SU-DHL-6 (cell line): ENCODE measurements at regions not wholly inside any gene's neighbourhood (a gene's known extent, or its start where the extent isn't known, plus 50 kb on each side); places are given as distances from the start of the nearest gene placed in this dataset.

Experiments used
- H2AFZ ChIP-seq: fragments of 200-600 bp; sonication (generic); 2 replicates; pipeline ENCODE4 v1.6.1; 2014; ENCODE audit warnings: low read depth, mild to moderate bottlenecking, moderate library complexity, mixed read lengths, antibody characterized with exemption, low read length; ENCODE audit not compliant: severe bottlenecking
- H3F3A ChIP-seq: fragments of 200-600 bp; shearing (Covaris generic); 2 replicates; pipeline ENCODE4 v1.6.0; 2016; ENCODE audit warnings: antibody characterized with exemption, mild to moderate bottlenecking; ENCODE audit not compliant: insufficient read depth
- H3K27ac ChIP-seq: fragments of 200-600 bp; sonication (generic); 2 replicates; pipeline ENCODE4 v1.5.1; 2016; ENCODE audit warnings: low read depth, mild to moderate bottlenecking, low read length, moderate library complexity, mixed read lengths
- H3K27me3 ChIP-seq: fragments of 200-600 bp; sonication (generic), shearing (Covaris generic); 2 replicates; pipeline ENCODE4 v1.6.0; 2014; ENCODE audit warnings: mild to moderate bottlenecking, low read length
- H3K36me3 ChIP-seq: fragments of 200-600 bp; sonication (generic); 2 replicates; pipeline ENCODE4 v1.6.1; 2014; ENCODE audit warnings: mild to moderate bottlenecking, low read length, mixed read lengths
- H3K4me2 ChIP-seq: fragments of 300-600, 200-600 bp; shearing (Covaris generic), sonication (generic); 2 replicates; pipeline ENCODE4 v1.6.0; 2014; ENCODE audit warnings: low read length, low read depth, mild to moderate bottlenecking; ENCODE audit not compliant: poor library complexity, severe bottlenecking
- H3K4me3 ChIP-seq: fragments of 200-600 bp; sonication (generic); 2 replicates; pipeline ENCODE4 v1.5.1; 2014; ENCODE audit warnings: antibody characterized with exemption, low read length, mild to moderate bottlenecking, mixed read lengths; ENCODE audit not compliant: insufficient read depth, poor library complexity, severe bottlenecking
- H3K79me2 ChIP-seq: fragments of 200-600 bp; sonication (generic); 2 replicates; pipeline ENCODE4 v1.6.1; 2014; ENCODE audit warnings: mild to moderate bottlenecking, low read length, moderate library complexity; ENCODE audit not compliant: insufficient read depth
- H3K9ac ChIP-seq: fragments of 200-600 bp; sonication (generic); 2 replicates; pipeline ENCODE4 v1.7.0; 2014; ENCODE audit warnings: mild to moderate bottlenecking, low read length
- H3K9me2 ChIP-seq: fragments of 200-600 bp; sonication (generic); replicated peaks from 2 replicates; pipeline ENCODE4 v1.6.1; 2014; ENCODE audit warnings: low read length; ENCODE audit not compliant: insufficient read depth
- H3K9me3 ChIP-seq: fragments of 200-600 bp; sonication (generic); 2 replicates; pipeline ENCODE4 v1.6.1; 2014; ENCODE audit warnings: low read length, mixed read lengths; ENCODE audit not compliant: insufficient read depth
- H4K20me1 ChIP-seq: fragments of 200-600 bp; sonication (generic); 2 replicates; pipeline ENCODE4 v1.6.1; 2014; ENCODE audit warnings: low read depth, mild to moderate bottlenecking, antibody characterized with exemption, low read length, moderate library complexity, mixed read lengths
- EZH2phosphoT487 ChIP-seq: fragments of 200-600 bp; sonication (generic), shearing (Covaris generic); conservative IDR thresholded peaks from 2 replicates; pipeline ENCODE4 v1.6.1; 2018; ENCODE audit warnings: mild to moderate bottlenecking, antibody characterized with exemption, low read length, moderate library complexity, mixed read lengths
- TF ChIP-seq, protein P1 (sequence below): fragments of 200-600 bp; sonication (generic); IDR thresholded peaks from one replicate; pipeline ENCODE4 v1.5.1; 2017; ENCODE audit warnings: antibody characterized with exemption, mild to moderate bottlenecking, low read length, moderate library complexity; ENCODE audit not compliant: insufficient read depth, poor library complexity, severe bottlenecking

GRCh38 chr11:116449522-116449921, 323.3 kb downstream of the BUD13 start:
- H3K79me2 ChIP-seq: no peaks in the 10 kb centered on the region
- H3K36me3 ChIP-seq: no peaks in the 10 kb centered on the region
- no peak for TF ChIP-seq EZH2phosphoT487
- TF ChIP-seq, protein P1, sequence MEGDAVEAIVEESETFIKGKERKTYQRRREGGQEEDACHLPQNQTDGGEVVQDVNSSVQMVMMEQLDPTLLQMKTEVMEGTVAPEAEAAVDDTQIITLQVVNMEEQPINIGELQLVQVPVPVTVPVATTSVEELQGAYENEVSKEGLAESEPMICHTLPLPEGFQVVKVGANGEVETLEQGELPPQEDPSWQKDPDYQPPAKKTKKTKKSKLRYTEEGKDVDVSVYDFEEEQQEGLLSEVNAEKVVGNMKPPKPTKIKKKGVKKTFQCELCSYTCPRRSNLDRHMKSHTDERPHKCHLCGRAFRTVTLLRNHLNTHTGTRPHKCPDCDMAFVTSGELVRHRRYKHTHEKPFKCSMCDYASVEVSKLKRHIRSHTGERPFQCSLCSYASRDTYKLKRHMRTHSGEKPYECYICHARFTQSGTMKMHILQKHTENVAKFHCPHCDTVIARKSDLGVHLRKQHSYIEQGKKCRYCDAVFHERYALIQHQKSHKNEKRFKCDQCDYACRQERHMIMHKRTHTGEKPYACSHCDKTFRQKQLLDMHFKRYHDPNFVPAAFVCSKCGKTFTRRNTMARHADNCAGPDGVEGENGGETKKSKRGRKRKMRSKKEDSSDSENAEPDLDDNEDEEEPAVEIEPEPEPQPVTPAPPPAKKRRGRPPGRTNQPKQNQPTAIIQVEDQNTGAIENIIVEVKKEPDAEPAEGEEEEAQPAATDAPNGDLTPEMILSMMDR: no peak
- H3K9ac ChIP-seq: no peak overlapping the region
- no peak overlapping the region for H3K4me3 ChIP-seq
- no peaks in the 10 kb centered on the region for H3K9me2 ChIP-seq
- H4K20me1 ChIP-seq: no peaks in the 10 kb centered on the region
- no peaks in the 10 kb centered on the region for H3K9me3 ChIP-seq
- H3K27me3 ChIP-seq: no peaks in the 10 kb centered on the region
- no peak overlapping the region for H3K27ac ChIP-seq
- H2AFZ ChIP-seq: no peak overlapping the region
- no peaks in the 10 kb centered on the region for H3F3A ChIP-seq
- no peak overlapping the region for H3K4me2 ChIP-seq

- Histone ChIP-seq H3F3A (no peaks in the 10 kb centered on the region), H3K4me3 (no peak overlapping the region), H3K9me2 (no peaks in the 10 kb centered on the region), H3K9me3 (no peaks in the 10 kb centered on the region), H3K4me2 (no peak overlapping the region), H3K27ac (no peak overlapping the region), H3K27me3 (no peaks in the 10 kb centered on the region), H3K79me2 (no peaks in the 10 kb centered on the region), H4K20me1 (no peaks in the 10 kb centered on the region), H3K36me3 (no peaks in the 10 kb centered on the region), H2AFZ (no peak overlapping the region), H3K9ac (no peak overlapping the region)
- no peak for TF ChIP-seq EZH2phosphoT487
- TF ChIP-seq, protein P1: no peak
These were observed 326.5 kb downstream of the BUD13 start for GRCh38 chr11:116446048-116446941.

DNA sequence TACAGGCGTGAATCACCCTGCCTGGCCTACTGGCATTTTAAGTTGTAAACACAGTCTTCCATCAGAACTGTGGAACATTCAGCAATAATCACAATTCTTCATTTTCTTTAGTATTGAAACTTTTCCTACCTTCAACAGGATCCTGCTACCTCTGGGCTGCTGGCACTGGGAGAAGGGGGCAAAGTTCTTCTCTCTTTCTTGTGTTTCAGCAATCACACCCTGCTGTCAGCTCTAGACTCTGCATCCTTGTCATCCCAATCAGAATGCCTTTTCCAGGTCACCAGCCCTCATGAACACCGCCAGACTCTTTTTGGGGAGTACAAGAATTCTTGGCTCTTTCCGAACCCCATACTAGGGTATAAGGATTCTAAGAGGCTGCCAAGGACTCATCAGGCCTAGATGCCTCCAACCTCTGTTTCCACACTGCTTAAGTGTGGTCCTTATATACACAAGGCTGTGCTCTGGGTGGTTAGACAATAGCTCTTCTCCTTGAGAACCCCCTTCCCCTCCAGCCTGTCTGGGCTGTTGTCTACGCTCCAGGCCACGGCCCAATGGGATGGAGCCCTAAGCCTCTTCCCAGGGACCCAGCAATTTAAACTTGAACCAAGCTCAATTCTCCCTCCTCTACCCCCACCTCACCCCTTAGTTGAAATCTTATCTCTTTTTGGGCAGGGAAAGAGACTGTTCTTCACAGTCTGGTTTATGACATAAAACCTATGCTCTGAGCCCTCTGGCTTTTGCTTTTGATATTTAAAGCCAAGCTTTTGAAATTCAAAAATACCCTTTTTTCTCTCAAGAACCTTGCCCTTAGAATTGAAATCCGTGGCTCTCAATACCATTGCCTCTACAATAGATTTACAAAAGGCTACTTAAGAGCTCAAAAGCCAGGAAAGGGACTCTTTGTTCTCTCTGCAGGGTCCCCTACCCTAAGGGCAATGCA, 327.4 kb downstream of the BUD13 start:
- H3K9me2 ChIP-seq: no peaks in the 10 kb centered on the region
- H3K9me3 ChIP-seq: no peaks in the 10 kb centered on the region
- no peak overlapping the region for H3K9ac ChIP-seq
- H4K20me1 ChIP-seq: no peaks in the 10 kb centered on the region
- TF ChIP-seq, protein P1: no peak
- TF ChIP-seq EZH2phosphoT487: no peak
- H3K79me2 ChIP-seq: no peaks in the 10 kb centered on the region
- no peaks in the 10 kb centered on the region for H3F3A ChIP-seq
- H3K27ac ChIP-seq: no peak overlapping the region
- no peaks in the 10 kb centered on the region for H3K36me3 ChIP-seq
- no peak overlapping the region for H2AFZ ChIP-seq
- H3K4me3 ChIP-seq: no peak overlapping the region
- H3K4me2 ChIP-seq: no peak overlapping the region
- no peaks in the 10 kb centered on the region for H3K27me3 ChIP-seq
